Fibroblast of pulmonary artery (primary cell): ENCODE measurements at regions not wholly inside any gene's neighbourhood (a gene's known extent, or its start where the extent isn't known, plus 50 kb on each side); places are given as distances from the start of the nearest gene placed in this dataset.

Experiments
- DNase-seq: peaks from one replicate; pipeline ENCODE4 v3.0.0-alpha.2; 2010; ENCODE audit warnings: low read depth
- H3K4me3 ChIP-seq: replicated peaks from 2 replicates; pipeline ENCODE4 v1.5.1; 2011; ENCODE audit warnings: low read depth, mild to moderate bottlenecking, control low read depth, low read length, moderate library complexity
- CTCF ChIP-seq: IDR thresholded peaks from 2 replicates; pipeline ENCODE4 v1.5.1; 2011; ENCODE audit warnings: mild to moderate bottlenecking, control low read depth, low read length, inconsistent platforms; ENCODE audit errors: missing control alignments

GRCh38 chr10:110413903-110414547 is 83.7 kb upstream of the DUSP5 start:
- DNase-seq = no peak
- TF ChIP-seq CTCF = no peak
- H3K4me3 ChIP-seq = no peak overlapping the region

DNA sequence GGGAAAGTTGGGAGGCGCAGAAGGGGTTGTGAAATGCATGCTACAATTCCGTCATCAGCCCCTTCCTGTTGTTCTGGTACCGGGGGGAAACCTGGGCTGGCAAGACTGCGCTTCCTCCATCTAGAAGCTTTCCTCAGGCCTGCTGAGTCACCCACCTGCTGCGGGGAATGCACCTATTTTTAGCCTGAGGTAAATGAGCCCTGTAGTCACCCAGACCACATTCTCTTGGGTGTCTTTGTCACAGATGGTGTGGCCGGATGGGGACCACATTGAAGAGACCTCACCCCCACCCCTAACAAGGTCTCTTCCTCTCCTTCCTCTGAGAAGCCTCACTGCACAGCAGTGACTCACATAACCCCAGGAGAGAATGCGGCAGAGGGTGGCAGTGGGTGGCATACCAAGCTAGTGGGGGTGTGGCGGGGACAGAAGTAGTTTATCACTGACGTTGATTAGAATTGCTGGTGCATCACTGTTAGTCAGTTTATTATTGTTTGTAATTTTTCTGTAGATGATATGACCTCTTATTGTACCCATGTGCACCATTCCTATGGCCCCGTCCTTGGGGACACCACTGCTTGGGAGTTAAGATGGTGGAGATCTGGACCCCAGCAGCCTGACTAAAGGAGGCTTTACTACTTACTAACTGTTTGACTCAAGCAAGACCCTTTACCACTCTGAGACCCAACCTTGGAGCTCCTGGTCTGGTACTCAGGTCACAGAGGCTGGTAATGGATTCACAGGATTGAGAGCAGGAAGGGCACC is 83.0 kb upstream of the DUSP5 start:
- DNase-seq = peak; percentile 77
- no peak for TF ChIP-seq CTCF
- H3K4me3 ChIP-seq = no peak overlapping the region

DNA sequence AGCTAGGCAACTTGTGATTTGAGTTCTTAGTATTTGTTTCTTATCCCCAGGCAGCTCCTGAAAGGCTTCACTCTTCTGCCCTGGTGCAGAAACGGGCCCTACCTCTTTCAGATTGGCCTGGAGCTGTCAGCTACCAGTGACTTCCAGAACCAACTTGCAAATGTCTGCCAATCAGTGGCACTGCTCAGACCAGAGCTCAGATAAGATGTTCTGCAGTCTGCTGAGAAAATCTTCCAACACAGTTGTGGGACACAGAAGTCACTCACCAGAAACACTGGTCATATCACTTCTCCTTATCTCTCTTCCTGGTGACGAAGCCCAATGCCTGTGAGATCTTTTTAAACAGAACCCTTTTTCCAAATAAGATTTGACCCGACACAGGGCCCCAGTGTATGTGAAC is 81.9 kb upstream of the DUSP5 start:
- no peak for DNase-seq
- no peak for TF ChIP-seq CTCF
- H3K4me3 ChIP-seq = no peak overlapping the region

DNA sequence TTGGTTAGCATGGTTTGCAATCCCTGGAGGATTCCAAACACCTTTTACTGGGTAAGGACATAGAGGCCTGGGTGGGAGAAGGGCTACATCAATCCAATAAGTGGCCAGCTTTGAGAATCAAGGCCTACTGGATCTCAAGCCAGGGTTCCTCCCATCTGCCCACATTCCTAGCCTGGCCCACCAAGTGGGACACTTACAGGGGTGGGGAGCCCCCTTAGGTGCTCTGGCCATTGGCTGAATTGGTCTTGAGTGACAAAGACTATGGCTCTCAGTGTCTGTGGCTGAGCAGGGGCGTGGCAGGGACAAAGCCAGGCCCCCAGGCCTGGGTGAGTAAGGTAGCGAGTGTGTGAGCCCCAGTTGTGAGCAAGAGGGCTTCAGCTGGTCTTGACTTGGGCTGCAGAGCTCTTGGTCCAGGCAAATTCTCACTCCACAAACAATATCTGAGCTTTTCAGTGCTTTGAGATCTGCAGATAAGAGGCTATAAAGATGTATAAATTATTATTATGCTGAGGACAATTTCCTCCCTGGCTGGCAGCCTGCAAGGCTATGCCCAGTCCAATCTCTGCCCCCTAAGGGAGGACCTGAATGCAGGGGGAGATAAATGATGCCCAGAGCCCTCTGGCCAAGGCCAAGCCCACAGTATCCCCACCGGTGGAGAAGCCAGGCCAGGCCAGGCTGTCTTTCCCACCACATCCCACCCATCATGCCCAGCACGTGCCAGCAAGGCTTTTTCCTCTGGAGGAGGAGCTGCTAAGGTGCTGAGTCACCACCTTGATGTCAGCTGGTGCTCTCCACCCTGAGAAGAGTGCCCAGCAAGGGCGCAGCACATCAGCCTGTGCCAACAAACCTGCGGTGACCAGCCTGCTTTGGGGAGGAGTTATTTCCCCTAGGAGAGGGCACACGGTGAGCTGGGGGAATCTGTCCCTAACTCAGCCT is 80.7 kb upstream of the DUSP5 start:
- DNase-seq = no peak
- H3K4me3 ChIP-seq = no peak overlapping the region

DNA sequence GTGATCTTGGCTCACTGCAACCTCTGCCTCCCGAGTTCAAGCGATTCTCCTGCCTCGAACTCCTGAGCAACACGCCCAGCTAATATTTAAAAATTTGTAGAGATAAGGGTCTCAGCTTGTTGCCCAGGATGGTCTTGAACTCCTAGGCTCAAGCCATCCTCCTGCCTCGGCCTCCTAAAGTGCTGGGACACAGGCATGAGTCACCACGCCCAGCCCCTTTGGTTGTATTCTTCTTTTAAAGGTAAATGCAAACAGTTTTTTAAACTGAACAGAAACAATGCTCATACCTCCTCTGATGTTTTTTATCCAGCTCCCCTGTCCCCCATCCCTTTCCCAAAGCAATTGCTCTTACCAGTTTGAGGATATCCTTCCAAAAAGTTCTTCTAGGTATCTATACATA is 79.5 kb upstream of the DUSP5 start:
- TF ChIP-seq CTCF = no peak
- no peak overlapping the region for H3K4me3 ChIP-seq
- no peak for DNase-seq

More for the DNA sequence above, 80.7 kb upstream of the DUSP5 start:
- TF ChIP-seq CTCF = no peak

GRCh38 chr10:110419265-110419664 is 78.4 kb upstream of the DUSP5 start:
- no peak for TF ChIP-seq CTCF
- DNase-seq = no peak
- no peak overlapping the region for H3K4me3 ChIP-seq
